H1 (cell line): ENCODE measurements at regions not wholly inside any gene's neighbourhood (a gene's known extent, or its start where the extent isn't known, plus 50 kb on each side); places are given as distances from the start of the nearest gene placed in this dataset.

Experiments
- CTCF ChIA-PET: fragments of 300-600 bp; sonication (Branson Sonifier 250); formaldehyde crosslinking; loops from one replicate; lab custom pipeline; 2021; ENCODE audit not compliant: partially characterized antibody; lab: Charles Lee
- POLR2A ChIA-PET: fragments of 300-600 bp; sonication (Branson Sonifier 250); formaldehyde crosslinking; loops from one replicate; lab custom pipeline; 2021; ENCODE audit warnings: inconsistent platforms; ENCODE audit not compliant: partially characterized antibody; lab: Charles Lee
- DNase-seq, 2 experiments: peaks; one replicate each; pipeline versions ENCODE4 v3.0.0 to v3.0.0-alpha.2; 2010 to 2022; ENCODE audit warnings: low spot score in 2 of 2, low read depth in 1 of 2, mixed read lengths in 1 of 2
- FAIRE-seq: peaks from 2 replicates; lab custom pipeline; 2011; peaks lifted over from hg19 to GRCh38; lab: Jason Lieb, UNC
- H2AFZ ChIP-seq: 2 replicates; pipeline ENCODE4 v1.8.1; 2012; ENCODE audit warnings: low read length, inconsistent platforms
- H2AK5ac ChIP-seq: 2 replicates; pipeline ENCODE4 v1.6.1; 2013; ENCODE audit warnings: low read depth, low read length
- H2BK120ac ChIP-seq: replicated peaks from 2 replicates; pipeline ENCODE3; 2013; ENCODE audit warnings: low read depth, low read length, inconsistent platforms
- H2BK12ac ChIP-seq: 2 replicates; pipeline ENCODE4 v1.6.1; 2013; ENCODE audit warnings: low read depth, low read length
- H2BK15ac ChIP-seq: 2 replicates; pipeline ENCODE4 v1.6.1; 2013; ENCODE audit warnings: low read length
- H2BK20ac ChIP-seq: 2 replicates; pipeline ENCODE4 v1.6.1; 2013; ENCODE audit warnings: low read length
- H2BK5ac ChIP-seq: 2 replicates; pipeline ENCODE4 v1.6.1; 2013; ENCODE audit warnings: low read depth, low read length
- H3K14ac ChIP-seq: 2 replicates; pipeline ENCODE4 v1.6.1; 2013; ENCODE audit warnings: inconsistent platforms; ENCODE audit not compliant: insufficient read length
- H3K18ac ChIP-seq: 2 replicates; pipeline ENCODE4 v1.6.1; 2013; ENCODE audit warnings: low read length; ENCODE audit errors: extremely low read depth
- H3K23ac ChIP-seq: 2 replicates; pipeline ENCODE4 v1.6.1; 2013; ENCODE audit warnings: inconsistent platforms; ENCODE audit not compliant: insufficient read length
- H3K23me2 ChIP-seq: 2 replicates; pipeline ENCODE4 v1.6.1; 2013; ENCODE audit warnings: low read depth, low read length
- H3K27ac ChIP-seq: 2 replicates; pipeline ENCODE4 v1.6.1; 2011; ENCODE audit warnings: low read depth, low read length, inconsistent platforms
- H3K27me3 ChIP-seq, 4 experiments: replicated peaks in 1 of 4; 1 replicate in 1 of 4; 2 replicates in 3 of 4; pipeline versions ENCODE4 v1.6.1 to v1.8.1; 2011 to 2013; ENCODE audit warnings: low read length in 3 of 4, mild to moderate bottlenecking in 3 of 4, inconsistent platforms in 2 of 4, mixed read lengths in 2 of 4, moderate library complexity in 1 of 4; ENCODE audit not compliant: control insufficient read depth in 3 of 4, insufficient read depth in 3 of 4; ENCODE audit errors: extremely low read depth in 1 of 4
- H3K36me3 ChIP-seq, 4 experiments: 2 replicates each; pipeline versions ENCODE4 v1.6.1 to v1.8.1; 2011 to 2013; ENCODE audit warnings: mild to moderate bottlenecking in 4 of 4, low read length in 3 of 4, moderate library complexity in 2 of 4, control low read depth in 1 of 4, inconsistent platforms in 1 of 4; ENCODE audit not compliant: insufficient read depth in 4 of 4, control insufficient read depth in 2 of 4
- H3K4ac ChIP-seq: replicated peaks from 2 replicates; pipeline ENCODE3; 2013; ENCODE audit warnings: low read length, low read depth, mixed read lengths, inconsistent platforms; ENCODE audit not compliant: insufficient read length
- H3K4me1 ChIP-seq, 4 experiments: replicated peaks in 1 of 4; 1 replicate in 1 of 4; 2 replicates in 3 of 4; pipeline versions ENCODE4 v1.6.1 to v1.8.1; 2011 to 2013; ENCODE audit warnings: low read length in 3 of 4, inconsistent platforms in 2 of 4, mixed read lengths in 1 of 4; ENCODE audit not compliant: insufficient read depth in 4 of 4, control insufficient read depth in 3 of 4
- H3K4me2 ChIP-seq, 2 experiments: 2 replicates each; pipeline versions ENCODE4 v1.6.1 to v1.8.1; 2011 to 2013; ENCODE audit warnings: low read depth in 2 of 2, low read length in 2 of 2, control low read depth in 1 of 2, inconsistent platforms in 1 of 2, mild to moderate bottlenecking in 1 of 2; ENCODE audit not compliant: insufficient read depth in 1 of 2
- H3K4me3 ChIP-seq, 4 experiments: fragments of 200-600, 300-600 bp in 1 of 4; sonication (generic), shearing (Covaris generic), sonication (Bioruptor Twin) in 1 of 4; 2 replicates each; pipeline versions ENCODE4 v1.5.1 to v1.8.1; 2011 to 2016; ENCODE audit warnings: low read length in 4 of 4, low read depth in 3 of 4, control low read depth in 2 of 4, inconsistent platforms in 2 of 4, mild to moderate bottlenecking in 2 of 4, mixed read lengths in 1 of 4, moderate library complexity in 1 of 4; ENCODE audit not compliant: insufficient read depth in 2 of 4; ENCODE audit errors: extremely low read depth in 1 of 4
- H3K56ac ChIP-seq: replicated peaks from 2 replicates; pipeline ENCODE3; 2013; ENCODE audit warnings: low read depth, mild to moderate bottlenecking, mixed read lengths, low read length, inconsistent platforms; ENCODE audit not compliant: insufficient read length
- H3K79me1 ChIP-seq: 2 replicates; pipeline ENCODE4 v1.6.1; 2013; ENCODE audit warnings: low read depth, low read length, control low read depth
- H3K79me2 ChIP-seq, 2 experiments: 2 replicates each; pipeline versions ENCODE4 v1.6.1 to v1.8.1; 2012 to 2013; ENCODE audit warnings: low read length in 2 of 2, mild to moderate bottlenecking in 2 of 2, inconsistent platforms in 1 of 2; ENCODE audit not compliant: insufficient read depth in 2 of 2, control insufficient read depth in 1 of 2
- H3K9ac ChIP-seq, 4 experiments: replicated peaks in 1 of 4; 1 replicate in 1 of 4; 2 replicates in 3 of 4; pipeline versions ENCODE4 v1.6.1 to v1.8.1; 2011 to 2013; ENCODE audit warnings: low read depth in 3 of 4, low read length in 3 of 4, control low read depth in 2 of 4, mild to moderate bottlenecking in 2 of 4, moderate library complexity in 2 of 4, inconsistent platforms in 1 of 4; ENCODE audit errors: extremely low read depth in 1 of 4
- H3K9me3 ChIP-seq, 2 experiments: 2 replicates each; pipeline versions ENCODE4 v1.6.1 to v1.8.1; 2012 to 2013; ENCODE audit warnings: mild to moderate bottlenecking in 2 of 2, moderate library complexity in 2 of 2, control low read depth in 1 of 2, inconsistent platforms in 1 of 2, low read depth in 1 of 2, low read length in 1 of 2, mixed read lengths in 1 of 2; ENCODE audit not compliant: insufficient read depth in 2 of 2
- H4K20me1 ChIP-seq, 2 experiments: replicated peaks in 1 of 2; 2 replicates each; pipeline versions ENCODE3 to v1.8.1; 2011 to 2013; ENCODE audit warnings: inconsistent platforms in 2 of 2, low read length in 2 of 2, mild to moderate bottlenecking in 1 of 2; ENCODE audit not compliant: insufficient read depth in 2 of 2, control insufficient read depth in 1 of 2
- H4K5ac ChIP-seq: 2 replicates; pipeline ENCODE4 v1.6.1; 2013; ENCODE audit warnings: low read length, low read depth, mixed read lengths, inconsistent platforms; ENCODE audit not compliant: insufficient read length
- H4K8ac ChIP-seq: 2 replicates; pipeline ENCODE4 v1.8.0; 2013; ENCODE audit warnings: mild to moderate bottlenecking, moderate library complexity, low read length, inconsistent platforms; ENCODE audit not compliant: insufficient read depth; ENCODE audit errors: extremely low read depth
- H4K91ac ChIP-seq: replicated peaks from 2 replicates; pipeline ENCODE3; 2013; ENCODE audit warnings: low read length, mixed read lengths, inconsistent platforms; ENCODE audit not compliant: insufficient read length
- ATF3 ChIP-seq: IDR thresholded peaks from 2 replicates; pipeline ENCODE4 v1.6.1; 2011; ENCODE audit warnings: low read depth, mild to moderate bottlenecking, low read length; ENCODE audit not compliant: insufficient read depth
- BACH1 ChIP-seq: IDR thresholded peaks from 2 replicates; pipeline ENCODE4 v1.6.1; 2012; ENCODE audit warnings: low read length, improper control_type of control experiment
- CBX5 ChIP-seq: fragments of 300-800, 300-1000 bp; sonication (generic); IDR thresholded peaks from 2 replicates; pipeline ENCODE4 v1.7.1; 2016; ENCODE audit warnings: antibody characterized with exemption, low read length, low read depth
- E2F6 ChIP-seq: IDR thresholded peaks from 2 replicates; pipeline ENCODE4 v1.6.1; 2012; ENCODE audit warnings: inconsistent platforms
- GABPA ChIP-seq: IDR thresholded peaks from 2 replicates; pipeline ENCODE4 v1.6.1; 2011; ENCODE audit warnings: mild to moderate bottlenecking, low read length, moderate library complexity, borderline replicate concordance; ENCODE audit not compliant: insufficient read depth
- JUN ChIP-seq: IDR thresholded peaks from 2 replicates; pipeline ENCODE4 v1.6.1; 2011; ENCODE audit warnings: low read depth, mild to moderate bottlenecking, improper control_type of control experiment, low read length
- KDM4A ChIP-seq: IDR thresholded peaks from one replicate; pipeline ENCODE4 v1.7.1; 2012; ENCODE audit warnings: low read depth, mild to moderate bottlenecking, moderate library complexity, low read length, inconsistent platforms; ENCODE audit not compliant: severe bottlenecking
- SIN3A ChIP-seq, 2 experiments: IDR thresholded peaks in 1 of 2; conservative IDR thresholded peaks in 1 of 2; 2 replicates each; pipeline ENCODE4 v1.6.1; 2011 to 2012; ENCODE audit warnings: low read length in 2 of 2, improper control_type of control experiment in 1 of 2, low read depth in 1 of 2, mild to moderate bottlenecking in 1 of 2
- SIX5 ChIP-seq: IDR thresholded peaks from 2 replicates; pipeline ENCODE4 v1.6.1; 2011; ENCODE audit warnings: mild to moderate bottlenecking, low read depth, low read length
- TAF1 ChIP-seq: IDR thresholded peaks from 2 replicates; pipeline ENCODE4 v1.6.1; 2011; ENCODE audit warnings: mild to moderate bottlenecking, low read depth, low read length
- TBP ChIP-seq: IDR thresholded peaks from 2 replicates; pipeline ENCODE4 v1.6.1; 2011; ENCODE audit warnings: low read depth, low read length, improper control_type of control experiment
- whole genome bisulfite sequencing, 2 experiments: shearing (Covaris generic) in 1 of 2; methylation state at CpG; one replicate each; pipeline versions ENCODE4 v1.1.6 to v1.1.7; 2013 to 2015; ENCODE audit warnings: low lambda C conversion rate in 2 of 2, mixed read lengths in 2 of 2, inconsistent platforms in 1 of 2, low coverage in 1 of 2, missing lambda C conversion rate in 1 of 2; ENCODE audit not compliant: insufficient replicate concordance in 2 of 2, insufficient coverage in 1 of 2, insufficient read length in 1 of 2; ENCODE audit errors: extremely low coverage in 1 of 2, missing lambda C conversion rate in 1 of 2; 5-methylcytosine and 5-hydroxymethylcytosine counted together

- H3K56ac ChIP-seq = no peak overlapping the region
- H3K4me2 ChIP-seq = no peak overlapping the region
- WGBS, 2 experiments = no CpG with 5 or more reads among the region's 1 CpG
- FAIRE-seq (no peak), DNase-seq (no peak)
- H2AFZ ChIP-seq = no peak overlapping the region
- no peaks in the 10 kb centered on the region for H3K79me1 ChIP-seq
- CTCF ChIA-PET = no interaction called here
- H3K4me1 ChIP-seq = no peaks in the 10 kb centered on the region
- no peak overlapping the region for H2BK120ac ChIP-seq
- no peaks in the 10 kb centered on the region for H3K23me2 ChIP-seq
- H3K4ac ChIP-seq = no peak overlapping the region
- H2BK20ac ChIP-seq = no peak overlapping the region
- H3K9me3 ChIP-seq = no peaks in the 10 kb centered on the region
- H4K5ac ChIP-seq = no peak overlapping the region
- H3K27me3 ChIP-seq = no peaks in the 10 kb centered on the region
- no peak overlapping the region for H3K4me3 ChIP-seq
- H3K27ac ChIP-seq = no peak overlapping the region
- no peaks in the 10 kb centered on the region for H3K36me3 ChIP-seq
- H2BK12ac ChIP-seq = no peak overlapping the region
- H3K14ac ChIP-seq = no peak overlapping the region
- H2AK5ac ChIP-seq = no peak overlapping the region
- no peak overlapping the region for H3K9ac ChIP-seq
- TF ChIP-seq SIX5 (no peak), TAF1 (no peak), SIN3A (conservative IDR thresholded peaks at IDR 0.05 in 1 of 2, IDR thresholded peaks at IDR 0.05 in 1 of 2; ENCODE audit: low read depth in 1 of 2, low read length in 2 of 2) (no peak), JUN (no peak), TBP (no peak), E2F6 (no peak), ATF3 (no peak), BACH1 (no peak), KDM4A (no peak), CBX5 (no peak), GABPA (no peak)
- no peak overlapping the region for H4K8ac ChIP-seq
- no peaks in the 10 kb centered on the region for H3K79me2 ChIP-seq
- H3K18ac ChIP-seq = no peak overlapping the region
- H4K91ac ChIP-seq = no peak overlapping the region
- no peak overlapping the region for H2BK5ac ChIP-seq
- no peak overlapping the region for H3K23ac ChIP-seq
- no peak overlapping the region for H2BK15ac ChIP-seq
- no peaks in the 10 kb centered on the region for H4K20me1 ChIP-seq
- POLR2A ChIA-PET = no interaction called here
Observed at GRCh38 chrY:7745581-7745901, 834.0 kb upstream of the AMELY start.
